ENCODE measurements at regions not wholly inside any gene's neighbourhood (a gene's known extent, or its start where the extent isn't known, plus 50 kb on each side); places are given as distances from the start of the nearest gene placed in this dataset.

DNA sequence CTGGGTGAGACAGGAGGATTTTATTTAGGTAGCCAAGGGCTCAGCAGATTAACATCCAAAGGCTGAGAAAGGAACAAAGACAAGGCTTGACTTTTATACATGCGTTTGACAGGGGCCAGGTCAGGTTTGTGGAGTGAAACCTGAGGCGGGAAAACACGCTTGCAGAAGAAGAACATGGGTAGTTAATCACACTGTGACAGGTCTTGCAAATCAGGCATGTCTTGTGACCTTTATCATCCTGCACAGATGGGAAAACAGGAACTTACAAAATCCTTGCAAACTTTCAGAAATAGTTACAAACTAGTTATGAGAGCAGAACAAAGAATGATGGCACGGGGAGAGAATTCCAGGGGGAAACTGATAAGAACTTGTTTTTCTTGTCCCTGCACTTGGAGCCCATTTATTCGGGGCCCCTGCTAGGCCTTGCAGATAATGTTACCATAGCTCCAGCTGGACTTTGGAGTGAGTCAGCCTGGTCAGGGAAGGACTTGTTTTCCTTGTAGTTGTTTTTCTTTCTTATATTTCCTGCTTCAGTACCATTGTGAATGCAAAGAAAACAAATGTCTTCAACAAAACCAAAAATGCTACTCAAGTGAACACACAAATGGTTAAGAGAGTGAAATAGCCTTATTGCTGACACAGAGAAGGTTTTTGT is 965.9 kb upstream of the ROBO1 start:
- TF ChIP-seq, protein P1, sequence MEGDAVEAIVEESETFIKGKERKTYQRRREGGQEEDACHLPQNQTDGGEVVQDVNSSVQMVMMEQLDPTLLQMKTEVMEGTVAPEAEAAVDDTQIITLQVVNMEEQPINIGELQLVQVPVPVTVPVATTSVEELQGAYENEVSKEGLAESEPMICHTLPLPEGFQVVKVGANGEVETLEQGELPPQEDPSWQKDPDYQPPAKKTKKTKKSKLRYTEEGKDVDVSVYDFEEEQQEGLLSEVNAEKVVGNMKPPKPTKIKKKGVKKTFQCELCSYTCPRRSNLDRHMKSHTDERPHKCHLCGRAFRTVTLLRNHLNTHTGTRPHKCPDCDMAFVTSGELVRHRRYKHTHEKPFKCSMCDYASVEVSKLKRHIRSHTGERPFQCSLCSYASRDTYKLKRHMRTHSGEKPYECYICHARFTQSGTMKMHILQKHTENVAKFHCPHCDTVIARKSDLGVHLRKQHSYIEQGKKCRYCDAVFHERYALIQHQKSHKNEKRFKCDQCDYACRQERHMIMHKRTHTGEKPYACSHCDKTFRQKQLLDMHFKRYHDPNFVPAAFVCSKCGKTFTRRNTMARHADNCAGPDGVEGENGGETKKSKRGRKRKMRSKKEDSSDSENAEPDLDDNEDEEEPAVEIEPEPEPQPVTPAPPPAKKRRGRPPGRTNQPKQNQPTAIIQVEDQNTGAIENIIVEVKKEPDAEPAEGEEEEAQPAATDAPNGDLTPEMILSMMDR (IDR thresholded peaks at IDR 0.05; ENCODE audit: low read depth, low read length, missing input control): no peak
- TF ChIP-seq YY1 (IDR thresholded peaks at IDR 0.05) (no peak), EGR1 (IDR thresholded peaks at IDR 0.05; ENCODE audit: low read depth in 2 of 2) (no peak), HNF4G (IDR thresholded peaks at IDR 0.05) (no peak), JUND (IDR thresholded peaks at IDR 0.05) (no peak), FOXA1 (IDR thresholded peaks at IDR 0.05) (no peak), RAD21 (IDR thresholded peaks at IDR 0.05) (no peak), SP1 (IDR thresholded peaks at IDR 0.05) (no peak), MAX (IDR thresholded peaks at IDR 0.05) (no peak), ATF3 (IDR thresholded peaks at IDR 0.05) (no peak), HNF4A (conservative IDR thresholded peaks at IDR 0.05) (peak in 1 of 2 donors; percentile 7), TAF1 (conservative IDR thresholded peaks at IDR 0.05) (no peak)
- TF ChIP-seq, protein P2, sequence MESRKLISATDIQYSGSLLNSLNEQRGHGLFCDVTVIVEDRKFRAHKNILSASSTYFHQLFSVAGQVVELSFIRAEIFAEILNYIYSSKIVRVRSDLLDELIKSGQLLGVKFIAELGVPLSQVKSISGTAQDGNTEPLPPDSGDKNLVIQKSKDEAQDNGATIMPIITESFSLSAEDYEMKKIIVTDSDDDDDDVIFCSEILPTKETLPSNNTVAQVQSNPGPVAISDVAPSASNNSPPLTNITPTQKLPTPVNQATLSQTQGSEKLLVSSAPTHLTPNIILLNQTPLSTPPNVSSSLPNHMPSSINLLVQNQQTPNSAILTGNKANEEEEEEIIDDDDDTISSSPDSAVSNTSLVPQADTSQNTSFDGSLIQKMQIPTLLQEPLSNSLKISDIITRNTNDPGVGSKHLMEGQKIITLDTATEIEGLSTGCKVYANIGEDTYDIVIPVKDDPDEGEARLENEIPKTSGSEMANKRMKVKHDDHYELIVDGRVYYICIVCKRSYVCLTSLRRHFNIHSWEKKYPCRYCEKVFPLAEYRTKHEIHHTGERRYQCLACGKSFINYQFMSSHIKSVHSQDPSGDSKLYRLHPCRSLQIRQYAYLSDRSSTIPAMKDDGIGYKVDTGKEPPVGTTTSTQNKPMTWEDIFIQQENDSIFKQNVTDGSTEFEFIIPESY (IDR thresholded peaks at IDR 0.05): no peak
- TF ChIP-seq, protein P3, sequence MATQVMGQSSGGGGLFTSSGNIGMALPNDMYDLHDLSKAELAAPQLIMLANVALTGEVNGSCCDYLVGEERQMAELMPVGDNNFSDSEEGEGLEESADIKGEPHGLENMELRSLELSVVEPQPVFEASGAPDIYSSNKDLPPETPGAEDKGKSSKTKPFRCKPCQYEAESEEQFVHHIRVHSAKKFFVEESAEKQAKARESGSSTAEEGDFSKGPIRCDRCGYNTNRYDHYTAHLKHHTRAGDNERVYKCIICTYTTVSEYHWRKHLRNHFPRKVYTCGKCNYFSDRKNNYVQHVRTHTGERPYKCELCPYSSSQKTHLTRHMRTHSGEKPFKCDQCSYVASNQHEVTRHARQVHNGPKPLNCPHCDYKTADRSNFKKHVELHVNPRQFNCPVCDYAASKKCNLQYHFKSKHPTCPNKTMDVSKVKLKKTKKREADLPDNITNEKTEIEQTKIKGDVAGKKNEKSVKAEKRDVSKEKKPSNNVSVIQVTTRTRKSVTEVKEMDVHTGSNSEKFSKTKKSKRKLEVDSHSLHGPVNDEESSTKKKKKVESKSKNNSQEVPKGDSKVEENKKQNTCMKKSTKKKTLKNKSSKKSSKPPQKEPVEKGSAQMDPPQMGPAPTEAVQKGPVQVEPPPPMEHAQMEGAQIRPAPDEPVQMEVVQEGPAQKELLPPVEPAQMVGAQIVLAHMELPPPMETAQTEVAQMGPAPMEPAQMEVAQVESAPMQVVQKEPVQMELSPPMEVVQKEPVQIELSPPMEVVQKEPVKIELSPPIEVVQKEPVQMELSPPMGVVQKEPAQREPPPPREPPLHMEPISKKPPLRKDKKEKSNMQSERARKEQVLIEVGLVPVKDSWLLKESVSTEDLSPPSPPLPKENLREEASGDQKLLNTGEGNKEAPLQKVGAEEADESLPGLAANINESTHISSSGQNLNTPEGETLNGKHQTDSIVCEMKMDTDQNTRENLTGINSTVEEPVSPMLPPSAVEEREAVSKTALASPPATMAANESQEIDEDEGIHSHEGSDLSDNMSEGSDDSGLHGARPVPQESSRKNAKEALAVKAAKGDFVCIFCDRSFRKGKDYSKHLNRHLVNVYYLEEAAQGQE (IDR thresholded peaks at IDR 0.05): no peak
